A549 (cell line): ENCODE measurements at regions not wholly inside any gene's neighbourhood (a gene's known extent, or its start where the extent isn't known, plus 50 kb on each side); places are given as distances from the start of the nearest gene placed in this dataset.

Experiments used
- CEBPB ChIP-seq, 2 experiments: fragments of >200 bp in 1 of 2; sonication (Bioruptor Twin) in 1 of 2; formaldehyde crosslinking in 1 of 2; IDR thresholded peaks; 2 replicates each; pipeline ENCODE4 v1.6.1; 2012 to 2016
- CTCF ChIP-seq: fragments of >200 bp; sonication (Bioruptor Twin); formaldehyde crosslinking; IDR thresholded peaks from 3 replicates; pipeline ENCODE4 v1.5.1; 2016
- EP300 ChIP-seq, 2 experiments: fragments of >200 bp; sonication (Bioruptor Twin); formaldehyde crosslinking; IDR thresholded peaks; 2 replicates in 1 of 2; 3 replicates in 1 of 2; pipeline ENCODE4 v1.6.1; 2016 to 2017
- HDAC2 ChIP-seq: fragments of 200-600 bp; sonication (generic); IDR thresholded peaks from 2 replicates; pipeline ENCODE4 v1.6.1; 2016
- HMGXB4 ChIP-seq: fragments of 250-450 bp; sonication (Bioruptor Pico); IDR thresholded peaks from 2 replicates; pipeline ENCODE4 v1.5.0; 2021; ENCODE audit warnings: mild to moderate bottlenecking, moderate library complexity, borderline replicate concordance
- JUNB ChIP-seq: fragments of >200 bp; sonication (Bioruptor Twin); formaldehyde crosslinking; IDR thresholded peaks from 2 replicates; pipeline ENCODE4 v1.6.1; 2016
- KDM5A ChIP-seq: fragments of 200-600 bp; sonication (generic); IDR thresholded peaks from 2 replicates; pipeline ENCODE4 v1.6.1; 2016; ENCODE audit warnings: antibody characterized with exemption, mild to moderate bottlenecking
- NFE2L2 ChIP-seq: fragments of 150-350 bp; conservative IDR thresholded peaks from 2 replicates; pipeline ENCODE4 v1.6.1; 2014; ENCODE audit warnings: low read length
- PBX3 ChIP-seq: IDR thresholded peaks from 2 replicates; pipeline ENCODE4 v1.6.1; 2012
- POLR2A ChIP-seq: IDR thresholded peaks from 2 replicates; pipeline ENCODE4 v1.6.1; 2012; ENCODE audit warnings: mild to moderate bottlenecking, low read length
- POLR2AphosphoS2 ChIP-seq: conservative IDR thresholded peaks from 2 replicates; pipeline ENCODE4 v1.6.1; 2012; ENCODE audit warnings: low read length, improper control_type of control experiment, inconsistent platforms
- RCOR1 ChIP-seq: fragments of 150-350 bp; IDR thresholded peaks from 2 replicates; pipeline ENCODE4 v1.6.1; 2014; ENCODE audit warnings: antibody characterized with exemption, low read length, low read depth
- REST ChIP-seq: fragments of 200-600 bp; sonication (generic); IDR thresholded peaks from 2 replicates; pipeline ENCODE4 v1.6.1; 2016; ENCODE audit warnings: antibody characterized with exemption, mild to moderate bottlenecking, moderate library complexity
- SMC3 ChIP-seq: fragments of >200 bp; sonication (Bioruptor Twin); formaldehyde crosslinking; IDR thresholded peaks from 3 replicates; pipeline ENCODE4 v1.6.1; 2018; ENCODE audit warnings: inconsistent platforms

- TF ChIP-seq HMGXB4 (CRISPR knock-in tag) (no peak), CTCF (no peak), KDM5A (no peak), PBX3 (no peak), EP300 (IDR thresholded peaks at IDR 0.05) (no peak), REST (no peak), HDAC2 (no peak), JUNB (no peak), POLR2AphosphoS2 (no peak), POLR2A (no peak), SMC3 (no peak), RCOR1 (no peak), CEBPB (IDR thresholded peaks at IDR 0.05) (no peak), NFE2L2 (no peak)
Measured at GRCh38 chr3:118533676-118534075, 501.0 kb downstream of the IGSF11 start.
